Karpas-422 (cell line): ENCODE measurements at regions not wholly inside any gene's neighbourhood (a gene's known extent, or its start where the extent isn't known, plus 50 kb on each side); places are given as distances from the start of the nearest gene placed in this dataset.

Source experiments
- DNase-seq: peaks from one replicate; pipeline ENCODE4 v3.0.0-alpha.2; 2015
- H2AFZ ChIP-seq: fragments of 200-600 bp; sonication (generic); 2 replicates; pipeline ENCODE4 v1.6.1; 2014; ENCODE audit warnings: antibody characterized with exemption, low read length, mixed read lengths
- H3K27ac ChIP-seq: fragments of 200-600 bp; sonication (generic); 2 replicates; pipeline ENCODE4 v1.5.1; 2014; ENCODE audit warnings: mild to moderate bottlenecking, low read length, moderate library complexity
- H3K27me3 ChIP-seq: fragments of 200-600 bp; sonication (generic); 2 replicates; pipeline ENCODE4 v1.6.1; 2014; ENCODE audit warnings: low read length, mixed read lengths
- H3K36me3 ChIP-seq: fragments of 200-600 bp; sonication (generic); 2 replicates; pipeline ENCODE4 v1.6.1; 2014; ENCODE audit warnings: low read length, mixed read lengths; ENCODE audit not compliant: insufficient read depth
- H3K4me1 ChIP-seq: fragments of 200-600 bp; sonication (generic); 2 replicates; pipeline ENCODE4 v1.6.1; 2014; ENCODE audit warnings: mild to moderate bottlenecking, low read length, mixed read lengths
- H3K4me2 ChIP-seq: fragments of 200-600 bp; sonication (generic); 2 replicates; pipeline ENCODE4 v1.6.1; 2014; ENCODE audit warnings: low read length, low read depth, mild to moderate bottlenecking; ENCODE audit not compliant: poor library complexity, severe bottlenecking
- H3K4me3 ChIP-seq: fragments of 200-600 bp; sonication (generic); 2 replicates; pipeline ENCODE4 v1.5.1; 2014; ENCODE audit warnings: mild to moderate bottlenecking, antibody characterized with exemption, low read length, mixed read lengths
- H3K79me2 ChIP-seq: fragments of 200-600 bp; sonication (generic); 2 replicates; pipeline ENCODE4 v1.6.1; 2014; ENCODE audit warnings: mild to moderate bottlenecking, low read length, mixed read lengths
- H3K9ac ChIP-seq: fragments of 200-600 bp; sonication (generic); 2 replicates; pipeline ENCODE4 v1.6.0; 2014; ENCODE audit warnings: low read length
- H3K9me2 ChIP-seq: fragments of 200-600 bp; sonication (generic), shearing (Covaris generic); replicated peaks from 2 replicates; pipeline ENCODE4 v1.6.0; 2014; ENCODE audit warnings: mild to moderate bottlenecking, low read length, moderate library complexity; ENCODE audit not compliant: insufficient read depth
- H3K9me3 ChIP-seq: fragments of 300-700, 200-600 bp; sonication (generic); 2 replicates; pipeline ENCODE4 v1.6.1; 2014; ENCODE audit warnings: low read length, mixed read lengths
- H4K20me1 ChIP-seq: fragments of 200-600 bp; sonication (generic); 2 replicates; pipeline ENCODE4 v1.6.1; 2014; ENCODE audit warnings: mild to moderate bottlenecking, antibody characterized with exemption, low read length, low read depth; ENCODE audit not compliant: insufficient read depth

DNA sequence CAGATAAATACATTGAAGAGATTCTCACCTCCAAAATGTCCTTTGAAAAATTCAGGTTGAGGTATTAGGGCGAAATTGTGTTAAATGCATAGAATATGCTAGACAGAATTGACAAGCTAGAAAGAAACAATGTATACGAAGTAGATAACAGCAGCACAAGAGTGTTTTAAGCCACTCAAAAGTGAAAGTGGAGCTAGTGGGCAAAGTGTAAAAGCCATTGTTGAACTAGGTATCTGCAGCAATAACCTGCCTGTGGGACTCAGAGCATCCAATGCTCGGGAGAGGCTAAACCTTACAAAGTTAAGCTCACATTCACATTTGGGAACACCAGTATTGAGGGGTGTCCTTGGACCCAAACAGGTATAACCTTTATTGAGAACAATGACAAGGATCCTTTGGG is 180.6 kb upstream of the TMPO start:
- no peak for DNase-seq
- Histone ChIP-seq H2AFZ (no peak overlapping the region), H3K4me3 (no peak overlapping the region), H3K9me2 (no peaks in the 10 kb centered on the region), H3K27me3 (no peaks in the 10 kb centered on the region), H3K27ac (no peak overlapping the region), H3K9ac (no peak overlapping the region), H3K4me1 (no peaks in the 10 kb centered on the region), H3K36me3 (no peaks in the 10 kb centered on the region), H3K4me2 (no peak overlapping the region), H3K9me3 (no peaks in the 10 kb centered on the region), H4K20me1 (no peaks in the 10 kb centered on the region), H3K79me2 (no peaks in the 10 kb centered on the region)

DNA sequence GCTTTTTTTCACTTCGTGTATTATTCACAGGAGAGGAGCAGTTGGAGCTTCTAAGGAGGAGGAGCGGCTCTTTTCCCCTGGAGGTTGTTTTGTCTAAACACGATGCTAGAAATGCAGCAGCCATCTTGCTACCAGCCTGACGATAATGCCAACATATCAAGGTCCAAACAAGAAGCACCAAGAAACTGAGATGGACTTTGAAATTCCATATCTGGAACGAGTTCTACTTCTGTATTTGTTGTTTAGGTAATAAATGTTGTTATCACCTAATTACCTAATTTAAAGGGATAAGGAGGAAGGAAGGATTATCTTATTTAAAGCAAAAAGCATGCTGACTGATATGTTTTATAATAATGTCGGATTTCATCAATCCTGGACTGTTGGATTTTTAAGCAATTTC is 174.4 kb upstream of the TMPO start:
- Histone ChIP-seq H3K79me2 (no peaks in the 10 kb centered on the region), H3K9ac (no peak overlapping the region), H3K9me3 (no peaks in the 10 kb centered on the region), H3K36me3 (no peaks in the 10 kb centered on the region), H3K27ac (no peak overlapping the region), H3K27me3 (no peaks in the 10 kb centered on the region), H3K9me2 (0 out of 2 replicates have a peak, but pooled peaks cover 2% of the 10 kb centered on the region), H4K20me1 (no peaks in the 10 kb centered on the region), H3K4me3 (no peak overlapping the region), H2AFZ (no peak overlapping the region), H3K4me1 (no peaks in the 10 kb centered on the region), H3K4me2 (no peak overlapping the region)
- no peak for DNase-seq

DNA sequence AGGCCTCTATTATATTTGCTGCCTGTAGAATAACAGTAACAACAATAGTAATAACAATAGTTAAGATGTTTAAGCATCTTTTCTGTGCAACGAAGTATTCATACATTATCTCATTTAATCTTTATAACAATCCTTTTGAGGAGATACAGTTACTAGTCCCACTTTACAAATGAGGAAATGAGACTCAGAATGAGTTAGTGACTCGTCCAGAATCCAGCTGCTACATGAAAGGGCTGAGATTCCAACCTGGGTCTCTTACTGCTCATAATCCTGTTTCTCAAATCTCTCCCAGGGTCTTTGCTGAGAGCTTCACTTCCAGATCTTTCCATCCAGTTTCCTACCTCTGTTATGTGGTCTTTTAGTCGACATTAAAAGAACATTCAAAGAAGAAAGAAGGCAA is 173.7 kb upstream of the TMPO start:
- H2AFZ ChIP-seq = no peak overlapping the region
- no peak overlapping the region for H3K4me2 ChIP-seq
- no peaks in the 10 kb centered on the region for H3K4me1 ChIP-seq
- no peak overlapping the region for H3K4me3 ChIP-seq
- H3K79me2 ChIP-seq = no peaks in the 10 kb centered on the region
- no peak overlapping the region for H3K9ac ChIP-seq
- H3K36me3 ChIP-seq = no peaks in the 10 kb centered on the region
- no peaks in the 10 kb centered on the region for H3K9me3 ChIP-seq
- no peaks in the 10 kb centered on the region for H4K20me1 ChIP-seq
- 0 out of 2 replicates have a peak, but pooled peaks cover 2% of the 10 kb centered on the region for H3K9me2 ChIP-seq
- no peak for DNase-seq
- no peak overlapping the region for H3K27ac ChIP-seq
- no peaks in the 10 kb centered on the region for H3K27me3 ChIP-seq

DNA sequence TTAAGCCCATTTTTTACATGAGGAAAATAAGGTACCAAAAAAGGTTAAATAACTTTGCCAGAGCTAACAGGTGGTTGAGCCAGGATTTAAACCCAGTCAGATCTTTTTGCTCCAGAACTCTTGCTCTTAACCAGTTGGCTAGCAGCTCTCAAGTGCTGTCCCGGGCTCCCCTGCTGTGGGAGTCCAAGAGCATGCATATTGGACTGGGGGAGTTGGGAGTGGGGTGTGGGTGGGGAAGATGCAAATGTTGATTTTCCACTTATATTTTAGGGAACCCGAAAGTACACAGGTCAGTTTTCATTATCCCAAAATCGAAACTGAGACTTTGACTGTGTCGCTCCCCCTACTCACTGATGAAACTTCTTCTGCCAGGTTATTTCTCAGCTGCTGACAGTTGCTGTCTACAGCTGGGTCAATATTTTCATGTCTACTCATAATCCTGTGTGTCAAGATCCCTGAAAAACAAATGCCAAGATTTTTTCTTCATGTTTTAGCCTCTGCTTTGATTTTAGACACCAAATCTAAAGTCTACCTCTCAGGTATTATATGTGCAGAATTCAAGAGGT is 172.3 kb upstream of the TMPO start:
- H4K20me1 ChIP-seq = no peaks in the 10 kb centered on the region
- H3K9ac ChIP-seq = no peak overlapping the region
- H3K27ac ChIP-seq = no peak overlapping the region
- H3K79me2 ChIP-seq = no peaks in the 10 kb centered on the region
- H3K27me3 ChIP-seq = no peaks in the 10 kb centered on the region
- H3K4me2 ChIP-seq = no peak overlapping the region
- no peak for DNase-seq
- no peaks in the 10 kb centered on the region for H3K9me3 ChIP-seq
- H3K9me2 ChIP-seq = 0 out of 2 replicates have a peak, but pooled peaks cover 2% of the 10 kb centered on the region
- no peaks in the 10 kb centered on the region for H3K36me3 ChIP-seq
- no peaks in the 10 kb centered on the region for H3K4me1 ChIP-seq
- no peak overlapping the region for H3K4me3 ChIP-seq
- no peak overlapping the region for H2AFZ ChIP-seq

DNA sequence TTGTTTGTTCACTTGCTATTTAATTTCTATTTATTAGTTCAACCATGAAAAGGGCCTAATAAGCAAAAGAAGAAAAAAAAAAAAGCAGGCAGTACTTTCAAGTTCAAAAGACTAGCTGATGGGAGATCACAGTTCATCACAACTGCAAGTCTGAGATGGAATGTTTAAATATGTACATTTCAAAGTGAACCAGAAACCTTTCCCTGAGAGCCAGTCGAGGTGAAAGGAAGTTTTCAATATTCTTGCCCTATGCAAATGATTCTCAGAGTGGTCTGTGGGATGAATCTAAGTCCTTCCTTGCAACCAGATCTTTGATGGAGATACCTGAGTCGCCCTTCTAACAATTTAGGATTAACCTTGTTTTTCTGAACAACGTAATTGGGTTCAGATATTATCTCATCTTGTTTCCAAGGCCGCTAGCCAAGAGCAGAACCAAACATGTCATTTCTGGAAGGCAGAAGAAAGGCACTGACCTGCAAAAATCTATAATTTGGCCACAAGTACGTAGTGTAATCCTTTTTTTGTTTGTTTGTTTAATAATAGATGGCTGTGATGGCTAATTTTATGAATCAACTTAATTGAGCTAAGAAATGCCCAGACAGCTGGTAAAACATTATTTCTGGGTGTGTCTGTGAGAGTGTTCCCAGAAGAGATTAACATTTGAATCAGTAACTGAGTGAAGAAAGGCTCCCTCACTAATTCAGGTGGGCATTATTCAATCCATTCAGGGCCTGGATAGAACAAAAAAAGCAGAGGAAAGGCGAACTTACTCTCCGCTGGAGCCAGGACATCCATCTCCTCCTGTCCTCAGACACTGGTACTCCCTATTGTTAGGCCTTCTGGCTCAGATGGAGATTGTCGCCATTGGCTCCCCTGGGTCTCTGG is 171.1 kb upstream of the TMPO start:
- Histone ChIP-seq H3K79me2 (no peaks in the 10 kb centered on the region), H2AFZ (no peak overlapping the region), H3K36me3 (no peaks in the 10 kb centered on the region), H3K27me3 (no peaks in the 10 kb centered on the region), H3K4me1 (no peaks in the 10 kb centered on the region), H3K9me3 (no peaks in the 10 kb centered on the region), H3K27ac (no peak overlapping the region), H3K4me3 (no peak overlapping the region), H4K20me1 (no peaks in the 10 kb centered on the region), H3K9me2 (0 out of 2 replicates have a peak, but pooled peaks cover 2% of the 10 kb centered on the region), H3K9ac (no peak overlapping the region), H3K4me2 (no peak overlapping the region)
- DNase-seq = no peak

DNA sequence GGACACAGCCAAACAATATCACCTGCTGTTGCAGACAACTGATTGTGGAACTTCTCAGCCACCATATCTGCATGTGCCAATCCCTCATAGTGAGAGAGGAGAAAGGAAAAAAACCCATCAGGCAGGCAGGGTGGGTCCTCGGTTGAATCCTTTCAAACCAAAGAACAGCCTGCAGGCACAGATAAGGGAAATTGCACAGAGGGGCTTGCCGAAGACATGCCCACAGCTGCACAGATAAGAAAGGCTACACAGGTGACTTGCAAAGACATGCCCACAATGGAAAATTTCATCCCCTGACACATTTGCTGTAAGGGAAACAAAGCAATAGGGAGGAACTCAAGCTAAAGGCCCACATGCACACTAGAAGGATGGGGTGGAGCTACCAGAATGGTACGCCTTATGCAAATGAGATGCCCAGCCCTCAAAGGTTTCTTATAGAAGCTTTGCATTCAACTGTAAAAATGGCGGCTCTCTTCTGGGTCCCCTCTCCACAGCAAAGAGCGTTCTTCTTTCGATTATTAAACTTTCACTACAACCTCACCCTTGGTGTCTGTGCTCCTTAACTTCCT is 170.0 kb upstream of the TMPO start:
- H3K79me2 ChIP-seq = no peaks in the 10 kb centered on the region
- H3K9me2 ChIP-seq = 0 out of 2 replicates have a peak, but pooled peaks cover 2% of the 10 kb centered on the region
- no peaks in the 10 kb centered on the region for H3K9me3 ChIP-seq
- DNase-seq = no peak
- H2AFZ ChIP-seq = no peak overlapping the region
- H4K20me1 ChIP-seq = no peaks in the 10 kb centered on the region
- H3K27ac ChIP-seq = no peak overlapping the region
- no peaks in the 10 kb centered on the region for H3K36me3 ChIP-seq
- H3K4me1 ChIP-seq = no peaks in the 10 kb centered on the region
- no peak overlapping the region for H3K4me2 ChIP-seq
- no peak overlapping the region for H3K4me3 ChIP-seq
- no peak overlapping the region for H3K9ac ChIP-seq
- H3K27me3 ChIP-seq = no peaks in the 10 kb centered on the region

DNA sequence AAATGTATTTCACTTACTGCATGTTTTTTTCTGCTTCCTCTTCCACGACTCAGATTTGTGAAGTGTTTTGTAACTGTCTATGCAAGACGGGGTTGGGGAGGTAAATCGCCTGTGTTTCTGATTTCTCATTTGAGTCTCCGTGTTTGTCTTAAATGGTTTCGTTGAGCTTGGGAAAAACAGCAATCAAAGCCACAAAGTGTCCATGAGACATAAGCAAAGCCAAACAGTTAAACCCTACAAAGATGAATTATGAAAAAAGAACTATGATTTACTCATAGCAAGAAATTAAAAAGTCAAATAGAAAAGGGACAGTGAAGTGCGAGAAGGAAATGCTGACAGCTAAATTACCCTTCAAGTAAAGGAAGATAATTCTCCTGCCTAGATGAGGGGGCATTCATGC is 164.3 kb upstream of the TMPO start:
- Histone ChIP-seq H3K9me3 (no peaks in the 10 kb centered on the region), H3K4me3 (no peak overlapping the region), H3K27ac (no peak overlapping the region), H3K36me3 (no peaks in the 10 kb centered on the region), H3K79me2 (no peaks in the 10 kb centered on the region), H2AFZ (no peak overlapping the region), H3K9ac (no peak overlapping the region), H4K20me1 (no peaks in the 10 kb centered on the region), H3K4me2 (no peak overlapping the region), H3K4me1 (no peaks in the 10 kb centered on the region), H3K27me3 (no peaks in the 10 kb centered on the region), H3K9me2 (no peaks in the 10 kb centered on the region)
- DNase-seq = no peak

DNA sequence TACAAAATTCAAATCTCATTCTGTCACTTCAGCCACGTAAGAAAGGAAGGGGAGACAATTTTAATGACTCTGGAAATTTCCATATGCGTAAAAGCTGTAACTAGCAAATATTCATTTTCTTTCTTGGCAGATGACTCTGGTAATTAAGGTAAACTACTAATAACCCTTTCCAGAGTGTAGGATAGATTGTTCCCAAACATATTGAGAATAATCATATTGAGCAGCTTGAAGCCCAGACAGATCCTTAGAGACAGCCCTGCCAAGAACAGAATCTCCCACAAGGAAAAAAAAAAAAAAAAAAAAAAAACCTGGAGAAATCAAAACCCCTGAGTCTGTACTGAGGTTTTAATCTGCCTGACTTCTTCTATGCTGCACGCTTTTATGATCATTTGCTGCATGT is 163.6 kb upstream of the TMPO start:
- DNase-seq = no peak
- Histone ChIP-seq H3K27me3 (no peaks in the 10 kb centered on the region), H3K9me3 (no peaks in the 10 kb centered on the region), H3K9me2 (no peaks in the 10 kb centered on the region), H3K36me3 (no peaks in the 10 kb centered on the region), H3K4me3 (no peak overlapping the region), H3K4me2 (no peak overlapping the region), H3K27ac (no peak overlapping the region), H4K20me1 (no peaks in the 10 kb centered on the region), H2AFZ (no peak overlapping the region), H3K79me2 (no peaks in the 10 kb centered on the region), H3K9ac (no peak overlapping the region), H3K4me1 (no peaks in the 10 kb centered on the region)
